Hepatocyte (in vitro differentiated cells): ENCODE measurements at regions not wholly inside any gene's neighbourhood (a gene's known extent, or its start where the extent isn't known, plus 50 kb on each side); places are given as distances from the start of the nearest gene placed in this dataset.

ENCODE experiments used
- DNase-seq: peaks from one replicate; pipeline ENCODE4 v3.0.0-alpha.2; 2016; ENCODE audit warnings: low spot score
- H2AFZ ChIP-seq: fragments of 200-600 bp; sonication (generic); 2 replicates; pipeline ENCODE4 v1.6.0; 2016; ENCODE audit warnings: antibody characterized with exemption, mild to moderate bottlenecking
- H3K27ac ChIP-seq: fragments of 200-600 bp; sonication (generic); 2 replicates; pipeline ENCODE4 v1.5.1; 2016; ENCODE audit warnings: mild to moderate bottlenecking
- H3K27me3 ChIP-seq: fragments of 200-600 bp; sonication (generic); 2 replicates; pipeline ENCODE4 v1.6.1; 2016
- H3K36me3 ChIP-seq: fragments of 200-600 bp; sonication (generic); replicated peaks from 2 replicates; pipeline ENCODE4 v1.5.1; 2016; ENCODE audit warnings: low read depth; ENCODE audit not compliant: insufficient read depth
- H3K4me1 ChIP-seq: fragments of 200-600 bp; sonication (generic); 2 replicates; pipeline ENCODE4 v1.5.1; 2016; ENCODE audit warnings: mild to moderate bottlenecking, moderate library complexity; ENCODE audit not compliant: insufficient read depth
- H3K4me2 ChIP-seq: fragments of 200-600 bp; sonication (generic); 2 replicates; pipeline ENCODE4 v1.6.0; 2016
- H3K4me3 ChIP-seq: fragments of 200-600 bp; sonication (generic); 2 replicates; pipeline ENCODE4 v1.5.1; 2016; ENCODE audit warnings: mild to moderate bottlenecking
- H3K79me2 ChIP-seq: fragments of 200-600 bp; sonication (generic); 2 replicates; pipeline ENCODE4 v1.6.0; 2017; ENCODE audit warnings: mild to moderate bottlenecking
- H3K9me2 ChIP-seq: fragments of 200-600 bp; sonication (generic); replicated peaks from 2 replicates; pipeline ENCODE4 v1.6.0; 2017; ENCODE audit warnings: mild to moderate bottlenecking; ENCODE audit not compliant: insufficient read depth
- H3K9me3 ChIP-seq: fragments of 200-600 bp; sonication (generic); 2 replicates; pipeline ENCODE4 v1.5.1; 2016; ENCODE audit warnings: low read depth, mild to moderate bottlenecking
- H4K20me1 ChIP-seq: fragments of 200-600 bp; sonication (generic); 2 replicates; pipeline ENCODE4 v1.6.0; 2016; ENCODE audit warnings: mild to moderate bottlenecking; ENCODE audit not compliant: insufficient read depth, poor library complexity, severe bottlenecking
- EZH2 ChIP-seq: fragments of 200-600 bp; sonication (generic); IDR thresholded peaks from 2 replicates; pipeline ENCODE4 v1.6.1; 2016; ENCODE audit warnings: antibody characterized with exemption, mild to moderate bottlenecking, borderline replicate concordance
- EZH2phosphoT487 ChIP-seq: fragments of 200-600 bp; sonication (generic); IDR thresholded peaks from one replicate; pipeline ENCODE4 v1.6.1; 2018; ENCODE audit warnings: antibody characterized with exemption, mild to moderate bottlenecking, low read depth, moderate library complexity; ENCODE audit not compliant: unreplicated experiment, severe bottlenecking
- WGBS: methylation state at CpG from one replicate; pipeline ENCODE4 v1.1.6; 2016; ENCODE audit warnings: low lambda C conversion rate; ENCODE audit errors: missing lambda C conversion rate; 5-methylcytosine and 5-hydroxymethylcytosine counted together
- TF ChIP-seq, protein P1 (sequence below): fragments of 200-600 bp; sonication (generic); IDR thresholded peaks from 2 replicates; pipeline ENCODE4 v1.5.1; 2016; ENCODE audit warnings: antibody characterized with exemption, mild to moderate bottlenecking; ENCODE audit not compliant: poor library complexity

DNA sequence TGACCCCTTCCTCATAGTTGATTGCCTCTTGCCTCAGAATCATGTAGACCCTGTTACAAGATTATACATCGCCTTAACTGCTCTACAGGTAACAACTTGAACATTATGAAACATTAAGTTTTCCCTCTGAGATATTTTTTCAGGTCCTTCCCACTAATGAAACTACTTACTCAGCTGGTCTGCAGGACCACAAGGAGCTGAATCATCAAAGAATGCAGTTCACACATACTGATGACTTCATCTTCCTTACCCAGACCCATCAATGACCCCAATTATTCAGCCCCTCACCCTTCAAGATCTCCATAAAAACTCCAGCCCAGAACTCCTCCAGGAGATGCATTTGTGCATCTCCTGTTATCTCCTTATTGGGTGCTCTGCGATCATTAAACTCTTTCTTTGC is 720.9 kb downstream of the RAPGEF2 start:
- WGBS: 93% methylated on average over 2 of the region's 2 CpGs
- TF ChIP-seq EZH2phosphoT487 (no peak), EZH2 (no peak)
- TF ChIP-seq, protein P1, sequence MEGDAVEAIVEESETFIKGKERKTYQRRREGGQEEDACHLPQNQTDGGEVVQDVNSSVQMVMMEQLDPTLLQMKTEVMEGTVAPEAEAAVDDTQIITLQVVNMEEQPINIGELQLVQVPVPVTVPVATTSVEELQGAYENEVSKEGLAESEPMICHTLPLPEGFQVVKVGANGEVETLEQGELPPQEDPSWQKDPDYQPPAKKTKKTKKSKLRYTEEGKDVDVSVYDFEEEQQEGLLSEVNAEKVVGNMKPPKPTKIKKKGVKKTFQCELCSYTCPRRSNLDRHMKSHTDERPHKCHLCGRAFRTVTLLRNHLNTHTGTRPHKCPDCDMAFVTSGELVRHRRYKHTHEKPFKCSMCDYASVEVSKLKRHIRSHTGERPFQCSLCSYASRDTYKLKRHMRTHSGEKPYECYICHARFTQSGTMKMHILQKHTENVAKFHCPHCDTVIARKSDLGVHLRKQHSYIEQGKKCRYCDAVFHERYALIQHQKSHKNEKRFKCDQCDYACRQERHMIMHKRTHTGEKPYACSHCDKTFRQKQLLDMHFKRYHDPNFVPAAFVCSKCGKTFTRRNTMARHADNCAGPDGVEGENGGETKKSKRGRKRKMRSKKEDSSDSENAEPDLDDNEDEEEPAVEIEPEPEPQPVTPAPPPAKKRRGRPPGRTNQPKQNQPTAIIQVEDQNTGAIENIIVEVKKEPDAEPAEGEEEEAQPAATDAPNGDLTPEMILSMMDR: no peak
- no peak overlapping the region for H3K27ac ChIP-seq
- H3K27me3 ChIP-seq: no peaks in the 10 kb centered on the region
- no peaks in the 10 kb centered on the region for H3K4me1 ChIP-seq
- H3K9me3 ChIP-seq: no peaks in the 10 kb centered on the region
- H3K9me2 ChIP-seq: no peaks in the 10 kb centered on the region
- no peaks in the 10 kb centered on the region for H3K79me2 ChIP-seq
- no peak overlapping the region for H2AFZ ChIP-seq
- no peaks in the 10 kb centered on the region for H3K36me3 ChIP-seq
- no peak overlapping the region for H3K4me2 ChIP-seq
- H4K20me1 ChIP-seq: no peaks in the 10 kb centered on the region
- no peak for DNase-seq
- H3K4me3 ChIP-seq: no peak overlapping the region

- Histone ChIP-seq H3K27me3 (no peaks in the 10 kb centered on the region), H3K79me2 (no peaks in the 10 kb centered on the region), H4K20me1 (no peaks in the 10 kb centered on the region), H3K9me2 (no peaks in the 10 kb centered on the region), H2AFZ (no peak overlapping the region), H3K27ac (no peak overlapping the region), H3K36me3 (no peaks in the 10 kb centered on the region), H3K4me2 (no peak overlapping the region), H3K4me1 (no peaks in the 10 kb centered on the region), H3K4me3 (no peak overlapping the region), H3K9me3 (no peaks in the 10 kb centered on the region)
- 73% methylated on average over 1 of the region's 1 CpG for WGBS
- DNase-seq: no peak
- TF ChIP-seq EZH2 (no peak), EZH2phosphoT487 (no peak)
- TF ChIP-seq, protein P1: no peak
Measured at GRCh38 chr4:159828687-159829086, 725.8 kb downstream of the RAPGEF2 start.

- TF ChIP-seq, protein P1: no peak
- TF ChIP-seq EZH2phosphoT487 (no peak), EZH2 (no peak)
- H3K79me2 ChIP-seq: no peaks in the 10 kb centered on the region
- H3K4me3 ChIP-seq: no peak overlapping the region
- no peak overlapping the region for H3K4me2 ChIP-seq
- H3K27ac ChIP-seq: no peak overlapping the region
- no peaks in the 10 kb centered on the region for H3K4me1 ChIP-seq
- no peak for DNase-seq
- H2AFZ ChIP-seq: no peak overlapping the region
- no peaks in the 10 kb centered on the region for H3K9me2 ChIP-seq
- no peaks in the 10 kb centered on the region for H3K9me3 ChIP-seq
- H3K36me3 ChIP-seq: no peaks in the 10 kb centered on the region
- H4K20me1 ChIP-seq: no peaks in the 10 kb centered on the region
- no peaks in the 10 kb centered on the region for H3K27me3 ChIP-seq
- whole genome bisulfite sequencing: 54% methylated on average over 2 of the region's 2 CpGs
Measured at GRCh38 chr4:159829184-159829583, 726.3 kb downstream of the RAPGEF2 start.

DNA sequence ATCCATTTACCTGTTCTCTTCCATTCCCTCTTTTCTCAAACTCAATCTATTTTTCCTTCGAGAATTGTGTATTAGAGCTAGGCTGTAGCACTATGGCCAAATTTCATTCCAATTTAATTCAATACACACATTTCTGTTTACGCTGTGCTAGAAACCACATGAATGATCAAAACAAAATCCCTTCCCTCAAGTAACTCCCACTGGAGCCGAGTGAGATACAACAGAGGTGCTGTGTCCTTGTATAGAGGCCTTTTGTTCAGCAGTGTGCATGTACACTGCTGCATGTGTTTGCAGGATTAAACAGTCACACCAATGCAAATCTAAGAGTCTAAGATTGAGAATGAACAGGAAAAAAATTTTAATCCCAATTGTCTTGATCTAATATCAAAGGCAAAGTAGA is 734.2 kb downstream of the RAPGEF2 start:
- 89% methylated on average over 3 of the region's 3 CpGs for WGBS
- H3K4me3 ChIP-seq: no peak overlapping the region

More for the DNA sequence above, 734.2 kb downstream of the RAPGEF2 start:
- Histone ChIP-seq H3K79me2 (no peaks in the 10 kb centered on the region), H3K9me2 (no peaks in the 10 kb centered on the region), H3K27me3 (no peaks in the 10 kb centered on the region), H2AFZ (no peak overlapping the region), H3K36me3 (no peaks in the 10 kb centered on the region), H3K4me1 (no peaks in the 10 kb centered on the region), H4K20me1 (no peaks in the 10 kb centered on the region), H3K4me2 (no peak overlapping the region), H3K27ac (no peak overlapping the region), H3K9me3 (no peaks in the 10 kb centered on the region)
- no peak for DNase-seq
- TF ChIP-seq EZH2: no peak
- no peak for TF ChIP-seq EZH2phosphoT487
- TF ChIP-seq, protein P1: no peak
